GM12892 (cell line): ENCODE measurements at regions not wholly inside any gene's neighbourhood (a gene's known extent, or its start where the extent isn't known, plus 50 kb on each side); places are given as distances from the start of the nearest gene placed in this dataset.

Experiments used
- POLR2A ChIP-seq: IDR thresholded peaks from 2 replicates; pipeline ENCODE4 v1.6.1; 2011; ENCODE audit warnings: low read depth, low read length, control low read depth
- POLR2AphosphoS5 ChIP-seq: IDR thresholded peaks from 2 replicates; pipeline ENCODE4 v1.6.1; 2011; ENCODE audit warnings: low read depth, low read length, control low read depth

DNA sequence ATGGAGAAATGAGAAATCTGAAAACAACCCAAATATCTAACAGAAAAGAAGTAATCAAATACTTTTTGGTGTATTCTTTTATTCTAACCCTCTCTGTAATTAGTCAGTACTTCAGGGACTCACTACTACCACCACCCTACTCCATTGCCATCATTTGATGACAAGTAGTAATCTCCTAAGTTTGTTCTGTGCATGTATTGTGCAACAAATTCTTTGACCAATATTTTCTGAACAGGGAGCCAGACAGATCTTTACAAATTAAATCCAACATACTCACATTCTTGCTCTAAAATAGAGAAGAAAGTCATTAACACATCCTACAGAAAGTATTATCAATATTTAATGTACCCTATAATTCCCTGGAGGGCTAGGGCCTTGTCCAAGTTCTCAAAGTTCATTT is 1416.4 kb downstream of the DSC3 start:
- TF ChIP-seq POLR2A (no peak), POLR2AphosphoS5 (no peak)
